Gastroesophageal sphincter (tissue), 3 donors: ENCODE measurements at regions not wholly inside any gene's neighbourhood (a gene's known extent, or its start where the extent isn't known, plus 50 kb on each side); places are given as distances from the start of the nearest gene placed in this dataset.

Experiments
- EP300 ChIP-seq: sonication (generic); formaldehyde crosslinking; IDR thresholded peaks from one replicate; pipeline ENCODE4 v1.6.1; 2017; ENCODE audit warnings: antibody characterized with exemption, mild to moderate bottlenecking
- POLR2A ChIP-seq, 2 donors: fragments of 450-650 bp; IDR thresholded peaks; one replicate each; pipeline ENCODE4 v1.6.1; 2017; ENCODE audit warnings: antibody characterized with exemption in 2 of 2, mild to moderate bottlenecking in 2 of 2, moderate library complexity in 1 of 2
- TF ChIP-seq, protein P1 (sequence below), 4 experiments: fragments of 200-600 bp in 2 of 4; fragments of 450-650 bp in 2 of 4; sonication (generic) in 1 of 4; IDR thresholded peaks; one replicate each; pipeline ENCODE4 v1.5.1; 2017 to 2019; ENCODE audit warnings: antibody characterized with exemption in 4 of 4, mild to moderate bottlenecking in 2 of 4, moderate library complexity in 2 of 4

DNA sequence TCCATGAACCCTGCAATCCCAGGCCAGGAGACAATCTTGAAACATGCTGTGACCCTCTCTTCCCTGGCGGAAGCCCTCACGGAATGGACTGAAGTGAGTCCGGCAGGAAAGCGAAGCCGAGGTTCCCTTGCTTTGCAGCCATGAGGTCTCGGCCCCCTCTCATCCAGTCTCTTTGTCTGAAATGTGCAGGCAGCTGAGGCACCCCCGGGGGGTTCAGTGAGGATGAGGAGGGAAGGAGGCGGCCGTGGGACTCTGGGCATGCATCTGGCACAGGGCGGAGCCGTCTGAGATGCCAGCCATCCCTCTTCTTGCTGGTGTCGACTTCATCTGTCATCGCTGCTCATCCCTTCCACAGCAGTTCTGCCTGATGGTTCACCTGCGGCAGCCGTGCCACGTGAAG, 1485.7 kb downstream of the BRD1 start:
- TF ChIP-seq, protein P1, sequence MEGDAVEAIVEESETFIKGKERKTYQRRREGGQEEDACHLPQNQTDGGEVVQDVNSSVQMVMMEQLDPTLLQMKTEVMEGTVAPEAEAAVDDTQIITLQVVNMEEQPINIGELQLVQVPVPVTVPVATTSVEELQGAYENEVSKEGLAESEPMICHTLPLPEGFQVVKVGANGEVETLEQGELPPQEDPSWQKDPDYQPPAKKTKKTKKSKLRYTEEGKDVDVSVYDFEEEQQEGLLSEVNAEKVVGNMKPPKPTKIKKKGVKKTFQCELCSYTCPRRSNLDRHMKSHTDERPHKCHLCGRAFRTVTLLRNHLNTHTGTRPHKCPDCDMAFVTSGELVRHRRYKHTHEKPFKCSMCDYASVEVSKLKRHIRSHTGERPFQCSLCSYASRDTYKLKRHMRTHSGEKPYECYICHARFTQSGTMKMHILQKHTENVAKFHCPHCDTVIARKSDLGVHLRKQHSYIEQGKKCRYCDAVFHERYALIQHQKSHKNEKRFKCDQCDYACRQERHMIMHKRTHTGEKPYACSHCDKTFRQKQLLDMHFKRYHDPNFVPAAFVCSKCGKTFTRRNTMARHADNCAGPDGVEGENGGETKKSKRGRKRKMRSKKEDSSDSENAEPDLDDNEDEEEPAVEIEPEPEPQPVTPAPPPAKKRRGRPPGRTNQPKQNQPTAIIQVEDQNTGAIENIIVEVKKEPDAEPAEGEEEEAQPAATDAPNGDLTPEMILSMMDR (IDR thresholded peaks at IDR 0.05), result no peak
- TF ChIP-seq POLR2A (IDR thresholded peaks at IDR 0.05) (no peak), EP300 (no peak)
